Loucy (cell line): ENCODE measurements at regions not wholly inside any gene's neighbourhood (a gene's known extent, or its start where the extent isn't known, plus 50 kb on each side); places are given as distances from the start of the nearest gene placed in this dataset.
"Not testable (repeated sequence)": the region's sequence is repeated elsewhere in the genome, so short reads cannot be mapped to it uniquely, and the experiment has no call there.

Experiments
- EZH2phosphoT487 ChIP-seq: fragments of 200-600 bp; IDR thresholded peaks from 2 replicates; pipeline ENCODE4 v1.6.1; 2018; ENCODE audit warnings: antibody characterized with exemption, mild to moderate bottlenecking, moderate library complexity, borderline replicate concordance
- TF ChIP-seq, protein P1 (sequence below): fragments of 200-600 bp; sonication (generic); conservative IDR thresholded peaks from 2 replicates; pipeline ENCODE4 v1.5.1; 2014; ENCODE audit warnings: mild to moderate bottlenecking, antibody characterized with exemption, low read length

DNA sequence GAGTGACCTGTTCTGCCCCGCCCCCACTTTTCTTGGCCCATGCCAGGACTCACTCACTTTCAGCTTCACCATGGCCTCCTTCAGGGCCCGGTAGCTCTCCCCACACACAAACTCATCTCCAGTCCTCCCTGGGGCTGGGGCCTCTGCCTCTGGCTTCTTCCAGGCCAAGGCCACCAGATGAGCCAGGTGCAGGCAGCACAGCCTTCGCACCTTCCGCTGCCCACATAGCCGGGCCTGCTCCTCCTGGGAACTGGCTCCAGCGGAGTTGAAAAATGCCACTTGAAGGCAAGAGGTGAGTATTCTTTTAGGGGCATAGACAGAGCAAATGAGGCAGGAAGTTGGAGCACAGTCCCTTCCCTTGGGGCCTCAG is 161.6 kb downstream of the TBC1D2B start:
- TF ChIP-seq EZH2phosphoT487, result not testable (repeated sequence)
- TF ChIP-seq, protein P1, sequence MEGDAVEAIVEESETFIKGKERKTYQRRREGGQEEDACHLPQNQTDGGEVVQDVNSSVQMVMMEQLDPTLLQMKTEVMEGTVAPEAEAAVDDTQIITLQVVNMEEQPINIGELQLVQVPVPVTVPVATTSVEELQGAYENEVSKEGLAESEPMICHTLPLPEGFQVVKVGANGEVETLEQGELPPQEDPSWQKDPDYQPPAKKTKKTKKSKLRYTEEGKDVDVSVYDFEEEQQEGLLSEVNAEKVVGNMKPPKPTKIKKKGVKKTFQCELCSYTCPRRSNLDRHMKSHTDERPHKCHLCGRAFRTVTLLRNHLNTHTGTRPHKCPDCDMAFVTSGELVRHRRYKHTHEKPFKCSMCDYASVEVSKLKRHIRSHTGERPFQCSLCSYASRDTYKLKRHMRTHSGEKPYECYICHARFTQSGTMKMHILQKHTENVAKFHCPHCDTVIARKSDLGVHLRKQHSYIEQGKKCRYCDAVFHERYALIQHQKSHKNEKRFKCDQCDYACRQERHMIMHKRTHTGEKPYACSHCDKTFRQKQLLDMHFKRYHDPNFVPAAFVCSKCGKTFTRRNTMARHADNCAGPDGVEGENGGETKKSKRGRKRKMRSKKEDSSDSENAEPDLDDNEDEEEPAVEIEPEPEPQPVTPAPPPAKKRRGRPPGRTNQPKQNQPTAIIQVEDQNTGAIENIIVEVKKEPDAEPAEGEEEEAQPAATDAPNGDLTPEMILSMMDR, result not testable (repeated sequence)
